ENCODE measurements at regions not wholly inside any gene's neighbourhood (a gene's known extent, or its start where the extent isn't known, plus 50 kb on each side); places are given as distances from the start of the nearest gene placed in this dataset.

DNA sequence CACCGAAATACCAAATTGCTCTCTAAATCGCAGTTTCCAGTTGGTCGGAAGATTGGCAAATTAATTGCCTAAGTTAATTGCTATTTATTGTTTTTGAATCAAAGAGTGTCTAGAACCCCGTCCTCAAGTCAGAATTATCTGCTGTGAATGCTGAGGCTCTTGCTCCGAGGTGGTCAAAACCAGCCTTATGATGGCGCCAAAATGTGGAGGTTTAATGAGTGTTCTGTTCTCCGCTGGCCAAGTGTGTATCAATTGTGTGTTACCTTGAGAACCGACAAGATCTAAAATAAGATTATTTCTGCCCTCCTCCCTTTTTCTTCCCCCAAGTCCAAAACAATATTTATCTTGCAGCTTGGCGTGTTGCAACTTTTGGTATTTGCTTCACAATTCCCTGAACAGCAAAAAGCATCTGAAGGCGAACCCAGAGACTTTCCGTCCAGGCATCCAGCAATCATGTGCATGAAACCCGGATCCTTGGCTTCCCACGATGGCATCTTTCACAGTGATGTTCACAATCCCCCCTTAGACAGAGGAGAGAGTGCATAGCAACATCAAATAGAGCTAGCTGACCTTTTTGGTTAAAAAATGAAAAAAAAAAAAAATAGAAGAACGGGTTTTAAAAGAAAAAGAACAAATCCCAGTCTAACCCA lies 323.0 kb downstream of the MYCN start:
- H3K4me3 ChIP-seq (ENCODE audit: low read depth, low read length) = no peak overlapping the region
- TF ChIP-seq, protein P1, sequence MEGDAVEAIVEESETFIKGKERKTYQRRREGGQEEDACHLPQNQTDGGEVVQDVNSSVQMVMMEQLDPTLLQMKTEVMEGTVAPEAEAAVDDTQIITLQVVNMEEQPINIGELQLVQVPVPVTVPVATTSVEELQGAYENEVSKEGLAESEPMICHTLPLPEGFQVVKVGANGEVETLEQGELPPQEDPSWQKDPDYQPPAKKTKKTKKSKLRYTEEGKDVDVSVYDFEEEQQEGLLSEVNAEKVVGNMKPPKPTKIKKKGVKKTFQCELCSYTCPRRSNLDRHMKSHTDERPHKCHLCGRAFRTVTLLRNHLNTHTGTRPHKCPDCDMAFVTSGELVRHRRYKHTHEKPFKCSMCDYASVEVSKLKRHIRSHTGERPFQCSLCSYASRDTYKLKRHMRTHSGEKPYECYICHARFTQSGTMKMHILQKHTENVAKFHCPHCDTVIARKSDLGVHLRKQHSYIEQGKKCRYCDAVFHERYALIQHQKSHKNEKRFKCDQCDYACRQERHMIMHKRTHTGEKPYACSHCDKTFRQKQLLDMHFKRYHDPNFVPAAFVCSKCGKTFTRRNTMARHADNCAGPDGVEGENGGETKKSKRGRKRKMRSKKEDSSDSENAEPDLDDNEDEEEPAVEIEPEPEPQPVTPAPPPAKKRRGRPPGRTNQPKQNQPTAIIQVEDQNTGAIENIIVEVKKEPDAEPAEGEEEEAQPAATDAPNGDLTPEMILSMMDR (IDR thresholded peaks at IDR 0.05; ENCODE audit: low read depth, low read length) = no peak

GRCh38 chr2:16262526-16263178 lies 322.3 kb downstream of the MYCN start:
- TF ChIP-seq, protein P1 (IDR thresholded peaks at IDR 0.05; ENCODE audit: low read depth, low read length) = no peak
- no peak overlapping the region for H3K4me3 ChIP-seq (ENCODE audit: low read depth, low read length)

DNA sequence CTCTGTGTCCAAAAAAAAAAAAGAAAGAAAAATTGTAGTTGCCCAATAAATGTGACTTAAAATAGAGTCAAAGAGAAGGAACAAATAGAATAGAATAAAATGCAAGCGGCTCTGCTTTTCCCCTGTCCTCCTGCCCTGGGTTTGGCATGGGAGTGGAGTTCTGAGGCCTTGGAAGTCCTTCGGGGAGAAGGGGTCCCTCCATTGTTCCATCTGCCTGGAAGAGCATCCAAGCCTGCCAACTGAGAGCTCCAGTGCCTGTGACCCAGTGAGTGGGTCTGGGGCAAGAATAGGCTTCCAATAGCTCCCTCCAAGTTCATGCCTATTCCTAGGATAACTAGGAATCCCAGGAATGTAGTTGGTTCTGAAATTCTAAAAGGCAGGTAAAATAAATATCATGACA lies 321.4 kb downstream of the MYCN start:
- TF ChIP-seq, protein P1 (IDR thresholded peaks at IDR 0.05; ENCODE audit: low read depth, low read length) = no peak
- no peak overlapping the region for H3K4me3 ChIP-seq (ENCODE audit: low read depth, low read length)

DNA sequence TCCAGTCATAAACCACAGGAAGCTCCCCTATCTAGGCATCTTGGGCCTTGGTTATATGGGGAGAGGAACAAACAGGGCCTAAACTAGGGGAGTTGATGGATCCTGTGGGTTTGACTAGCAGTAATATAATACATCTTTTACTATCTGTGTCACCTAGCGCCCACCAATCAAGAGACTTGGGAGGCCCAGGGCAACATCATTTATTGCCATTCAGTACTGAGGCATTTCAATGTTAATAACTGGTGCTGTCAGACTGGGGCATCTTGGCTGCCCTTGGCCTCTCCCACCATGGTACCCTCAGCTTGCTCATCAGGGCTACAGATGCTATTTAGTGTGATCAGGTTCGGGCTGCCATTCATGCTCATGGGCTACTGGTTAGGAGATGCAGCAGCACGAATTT lies 320.7 kb downstream of the MYCN start:
- TF ChIP-seq, protein P1 (IDR thresholded peaks at IDR 0.05; ENCODE audit: low read depth, low read length) = no peak
- H3K4me3 ChIP-seq (ENCODE audit: low read depth, low read length) = no peak overlapping the region

GRCh38 chr2:16260041-16260830 lies 319.9 kb downstream of the MYCN start:
- TF ChIP-seq, protein P1 (IDR thresholded peaks at IDR 0.05; ENCODE audit: low read depth, low read length) = no peak
- no peak overlapping the region for H3K4me3 ChIP-seq (ENCODE audit: low read depth, low read length)

DNA sequence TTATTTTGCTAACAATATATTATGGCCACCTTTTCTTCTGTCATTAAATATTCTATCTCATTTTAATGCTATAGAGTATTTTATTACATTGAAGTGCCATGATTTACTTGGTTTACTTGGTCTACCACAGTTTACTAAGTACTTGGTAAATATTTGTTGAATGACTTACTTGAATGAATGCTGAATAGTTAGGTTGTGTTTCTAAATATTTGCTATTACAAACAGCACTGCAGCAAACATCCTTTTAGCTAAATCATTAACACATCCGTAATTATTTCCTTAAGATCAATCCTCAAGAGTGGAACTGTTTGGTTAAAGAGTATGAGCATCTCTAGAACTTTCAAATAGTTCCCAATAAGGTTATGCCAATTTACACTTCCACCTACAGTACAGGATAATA lies 318.7 kb downstream of the MYCN start:
- TF ChIP-seq, protein P1 (IDR thresholded peaks at IDR 0.05; ENCODE audit: low read depth, low read length) = no peak

DNA sequence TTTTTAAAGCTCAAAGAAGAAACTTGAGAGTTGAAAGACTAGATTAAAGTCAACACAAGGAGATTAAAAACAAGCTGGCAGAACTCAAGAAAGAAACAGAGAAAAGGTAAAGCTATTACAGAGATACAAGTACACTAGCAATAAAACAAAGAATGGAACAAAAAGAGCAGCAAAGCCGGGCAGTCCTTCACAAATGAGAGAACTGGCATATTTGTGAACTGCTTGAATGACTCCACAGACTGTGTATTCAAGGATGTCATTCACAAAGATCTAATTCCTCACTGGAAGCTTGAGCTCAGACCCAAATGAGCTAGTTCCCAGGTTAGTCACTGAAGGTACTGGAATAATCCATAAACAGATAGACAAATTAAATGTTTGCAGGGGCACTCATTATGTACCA lies 318.0 kb downstream of the MYCN start:
- H3K4me3 ChIP-seq (ENCODE audit: low read depth, low read length) = no peak overlapping the region
- TF ChIP-seq, protein P1 (IDR thresholded peaks at IDR 0.05; ENCODE audit: low read depth, low read length) = no peak

More for the DNA sequence above, 318.7 kb downstream of the MYCN start:
- no peak overlapping the region for H3K4me3 ChIP-seq (ENCODE audit: low read depth, low read length)
